GM12865 (cell line): ENCODE measurements at regions not wholly inside any gene's neighbourhood (a gene's known extent, or its start where the extent isn't known, plus 50 kb on each side); places are given as distances from the start of the nearest gene placed in this dataset.

Experiments
- DNase-seq: peaks from one replicate; pipeline ENCODE4 v3.0.0; 2010; ENCODE audit warnings: low read depth
- H3K4me3 ChIP-seq: 2 replicates; pipeline ENCODE4 v1.5.1; 2011; ENCODE audit warnings: mild to moderate bottlenecking, low read depth, low read length, control low read depth
- CTCF ChIP-seq: IDR thresholded peaks from 2 replicates; pipeline ENCODE4 v1.5.1; 2011; ENCODE audit warnings: low read length, control low read depth, low read depth, inconsistent platforms; ENCODE audit not compliant: insufficient read depth; ENCODE audit errors: missing control alignments

- H3K4me3 ChIP-seq = no peak overlapping the region
- TF ChIP-seq CTCF = no peak
- DNase-seq = no peak
These were observed 265.5 kb upstream of the PARD3B start for GRCh38 chr2:204279819-204280218.

GRCh38 chr2:204280262-204280668, 265.0 kb upstream of the PARD3B start:
- DNase-seq = no peak
- no peak for TF ChIP-seq CTCF
- H3K4me3 ChIP-seq = no peak overlapping the region

GRCh38 chr2:204282081-204282480, 263.2 kb upstream of the PARD3B start:
- H3K4me3 ChIP-seq = no peak overlapping the region
- DNase-seq = no peak
- no peak for TF ChIP-seq CTCF

- no peak overlapping the region for H3K4me3 ChIP-seq
- DNase-seq = no peak
- no peak for TF ChIP-seq CTCF
These were observed 262.8 kb upstream of the PARD3B start for GRCh38 chr2:204282525-204282924.

- H3K4me3 ChIP-seq = no peak overlapping the region
- no peak for DNase-seq
- no peak for TF ChIP-seq CTCF
These were observed 256.2 kb upstream of the PARD3B start for GRCh38 chr2:204289066-204289465.

- no peak for TF ChIP-seq CTCF
- no peak for DNase-seq
- H3K4me3 ChIP-seq = no peak overlapping the region
These were observed 252.8 kb upstream of the PARD3B start for GRCh38 chr2:204292439-204292838.

- H3K4me3 ChIP-seq = no peak overlapping the region
- DNase-seq = no peak
- no peak for TF ChIP-seq CTCF
These were observed 251.2 kb upstream of the PARD3B start for GRCh38 chr2:204293884-204294747.
